UCSD-AML1 (cell line): ENCODE measurements at regions not wholly inside any gene's neighbourhood (a gene's known extent, or its start where the extent isn't known, plus 50 kb on each side); places are given as distances from the start of the nearest gene placed in this dataset.
A peak's percentile ranks its signal among the peaks of the same experiment; 100 is the strongest.

Experiments
- DNase-seq: peaks from one replicate; lab custom pipeline; 2025; ENCODE audit not compliant: unreplicated experiment; lab: John Stamatoyannopoulos, UW

GRCh38 chr13:80469105-80469852, 128.4 kb upstream of the SPRY2 start:
- no peak for DNase-seq

- no peak for DNase-seq
Observed at GRCh38 chr13:80465321-80465720, 124.4 kb upstream of the SPRY2 start.

DNA sequence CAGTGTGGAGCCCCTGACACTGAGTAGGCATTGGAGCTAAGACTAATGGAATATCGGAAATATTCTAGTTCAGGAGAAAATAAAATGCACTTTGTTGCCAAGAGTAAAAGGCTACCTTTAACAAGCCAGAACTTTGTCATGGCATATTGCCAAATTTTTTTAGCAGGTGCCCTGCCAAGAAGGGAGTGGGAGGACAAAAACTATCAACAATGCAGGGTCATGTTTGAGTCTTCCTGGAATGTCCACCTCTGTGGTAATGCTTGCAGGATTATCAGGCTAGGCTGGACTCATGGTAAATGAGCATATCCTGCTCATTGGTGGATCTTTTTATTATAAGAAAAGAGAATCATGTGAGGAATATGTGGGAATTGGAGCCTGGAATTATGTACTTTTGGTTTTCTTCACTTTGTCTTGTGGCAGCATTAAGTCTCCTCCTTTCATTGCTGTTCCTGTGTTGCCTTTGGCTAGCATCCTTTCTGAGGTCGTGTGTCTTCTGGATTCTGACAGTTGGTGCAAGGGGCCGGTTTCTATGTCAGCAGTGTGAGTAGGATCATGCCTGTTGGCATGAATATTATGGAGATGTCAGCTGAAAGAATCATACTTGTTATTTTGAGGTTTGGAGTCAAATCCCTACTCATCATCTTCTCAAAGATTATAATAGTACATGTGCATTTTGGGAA, 122.9 kb upstream of the SPRY2 start:
- no peak for DNase-seq

DNA sequence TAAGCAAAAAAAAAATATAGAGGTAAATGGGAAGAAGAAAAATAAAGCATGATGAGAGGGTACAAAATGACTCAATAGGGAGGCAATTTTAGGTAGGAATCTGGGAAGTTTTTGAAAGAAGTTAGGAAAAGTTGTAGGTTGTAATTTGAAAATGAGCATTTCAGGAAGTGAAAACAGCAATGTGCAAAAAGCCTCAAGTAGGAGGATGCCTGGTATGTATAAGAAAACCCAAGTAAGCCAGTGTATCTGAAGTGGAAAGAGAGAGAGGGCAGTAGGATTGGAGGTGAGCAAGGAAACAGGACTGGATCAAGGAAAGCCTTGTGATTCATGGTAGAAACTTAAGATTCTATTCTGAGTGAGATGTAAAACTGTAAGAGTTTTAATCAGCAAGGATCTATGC, 121.6 kb upstream of the SPRY2 start:
- no peak for DNase-seq

DNA sequence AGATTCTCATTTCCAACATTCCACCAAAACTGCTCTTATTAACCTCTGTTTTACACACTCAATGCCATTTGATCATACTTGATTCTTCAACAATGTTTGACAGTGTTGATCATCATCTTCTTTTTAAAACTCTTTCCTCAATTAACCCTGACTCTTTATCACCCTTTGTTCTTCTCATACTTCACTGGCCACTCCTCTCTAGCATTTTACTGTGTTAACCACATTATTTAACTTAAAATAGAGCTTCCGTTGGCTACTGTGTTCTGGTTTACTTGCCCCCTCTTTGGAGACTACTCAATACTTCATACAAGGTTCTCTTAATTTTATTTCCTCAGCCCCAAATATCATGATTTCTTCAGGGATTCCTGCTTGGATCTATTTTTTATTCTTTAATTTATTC, 121.1 kb upstream of the SPRY2 start:
- no peak for DNase-seq

- DNase-seq, result no peak
Observed at GRCh38 chr13:80458543-80458942, 117.6 kb upstream of the SPRY2 start.

- peak; percentile 18 for DNase-seq
Observed at GRCh38 chr13:80454245-80454644, 113.3 kb upstream of the SPRY2 start.

DNA sequence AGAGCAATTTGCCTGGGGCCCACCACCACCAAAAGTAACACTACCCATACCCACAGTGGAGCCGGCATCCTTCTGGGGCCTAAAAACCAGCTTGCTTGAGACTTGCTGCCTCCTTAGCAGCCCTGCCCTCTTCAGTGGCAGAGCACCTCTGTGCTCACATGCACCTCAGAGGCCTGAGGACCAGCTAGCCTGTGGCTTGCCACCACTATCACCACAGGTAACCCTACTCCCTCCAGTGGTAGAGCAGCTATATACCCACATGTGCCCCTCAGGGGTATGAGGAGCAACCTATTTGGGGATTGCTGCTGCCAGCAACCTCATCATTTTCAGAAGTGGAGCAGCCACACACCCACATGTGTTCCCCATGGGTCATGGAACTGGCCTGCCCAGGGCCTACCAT, 111.4 kb upstream of the SPRY2 start:
- DNase-seq, result peak; percentile 25

DNA sequence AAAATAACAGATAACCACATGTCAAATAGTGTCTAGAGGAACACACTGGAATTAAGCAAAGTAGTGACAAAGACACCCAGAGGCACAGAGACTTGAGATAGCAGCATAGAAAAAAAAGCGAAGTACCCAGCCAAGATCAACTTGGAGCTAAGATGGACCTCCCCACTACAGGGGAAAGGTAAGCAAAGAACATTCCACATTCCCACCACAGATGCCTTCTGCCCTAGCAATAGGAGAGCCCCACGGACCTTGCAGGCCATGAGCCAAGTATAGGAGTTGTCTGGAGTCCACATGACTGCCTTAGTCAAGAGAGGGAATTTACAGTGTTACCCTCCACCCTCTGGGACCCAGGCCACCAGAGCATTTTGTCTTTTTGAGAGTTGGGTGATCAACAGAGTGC, 110.7 kb upstream of the SPRY2 start:
- DNase-seq, result no peak

- no peak for DNase-seq
Observed at GRCh38 chr13:80450386-80450785, 109.5 kb upstream of the SPRY2 start.

DNA sequence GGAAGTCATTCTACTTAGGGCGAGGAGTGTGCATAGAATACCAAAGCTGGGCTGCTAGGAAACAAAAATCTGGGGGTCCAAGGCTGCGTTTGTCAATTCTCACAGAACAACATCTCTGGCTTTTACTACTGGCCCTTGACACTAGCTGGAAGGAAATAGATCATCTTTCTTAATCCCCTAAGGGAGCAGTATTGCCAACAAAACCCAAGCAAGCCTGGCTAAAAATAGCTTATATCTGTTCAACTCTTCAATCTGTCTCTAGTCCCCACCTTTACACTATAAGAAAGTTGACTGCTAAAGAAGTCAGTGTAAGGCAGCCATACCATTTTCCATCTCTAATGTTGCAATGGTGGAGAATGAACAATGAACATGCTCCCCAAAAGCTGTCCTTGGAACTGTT, 107.8 kb upstream of the SPRY2 start:
- no peak for DNase-seq

DNA sequence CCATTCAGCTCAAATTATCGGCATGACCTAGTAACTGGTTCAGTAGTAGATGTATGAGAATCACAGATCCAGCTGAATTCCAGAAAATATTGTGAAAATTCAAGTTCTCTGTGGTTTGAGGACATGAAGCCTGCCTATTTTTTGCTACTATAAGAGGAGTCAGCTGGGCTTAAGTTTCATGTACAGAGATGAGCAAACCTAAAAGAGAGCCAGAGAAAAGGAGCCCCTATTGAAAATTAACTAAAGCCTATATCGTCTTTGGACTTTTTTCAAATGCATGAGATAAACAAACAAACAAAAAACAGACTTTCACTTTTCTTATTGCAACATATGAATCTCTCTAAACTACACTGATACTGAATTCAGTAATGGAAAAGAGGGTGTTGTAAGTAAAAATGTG, 106.8 kb upstream of the SPRY2 start:
- DNase-seq, result no peak

DNA sequence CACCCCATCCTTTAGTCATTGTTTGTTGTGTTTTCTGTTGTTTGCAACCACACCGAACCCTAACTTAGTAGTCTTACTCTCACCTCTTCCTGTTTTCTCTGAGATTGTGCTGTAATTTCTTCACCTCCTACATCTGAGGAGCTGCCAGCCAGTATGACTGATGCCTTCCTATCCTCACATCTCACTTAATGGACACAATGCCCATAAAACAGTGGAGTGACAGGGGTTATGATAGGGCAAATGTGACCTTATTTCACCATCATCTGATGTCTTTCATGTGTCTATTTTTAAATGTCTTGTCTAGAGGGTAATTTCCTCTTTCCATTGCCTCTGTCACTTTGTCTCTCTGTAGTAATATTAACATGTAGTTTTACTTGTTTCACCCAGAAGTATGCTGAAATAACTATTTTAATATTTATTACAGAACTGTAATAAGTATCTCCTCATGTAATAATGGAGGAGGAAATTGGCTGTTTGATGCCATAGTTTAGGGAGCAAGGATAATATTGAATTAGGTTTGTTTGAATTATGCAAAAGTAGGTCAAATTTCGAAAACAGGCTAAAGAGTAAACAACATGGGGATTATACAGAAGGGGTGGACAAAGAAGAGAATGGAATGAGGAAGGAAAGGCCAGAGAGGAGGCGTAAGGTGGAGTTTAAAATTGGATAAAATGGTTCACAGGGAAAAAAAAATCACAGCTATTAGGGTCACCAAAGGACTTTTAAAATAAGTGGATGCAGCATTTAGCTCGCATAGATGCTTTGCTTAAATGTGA, 103.5 kb upstream of the SPRY2 start:
- DNase-seq, result no peak

DNA sequence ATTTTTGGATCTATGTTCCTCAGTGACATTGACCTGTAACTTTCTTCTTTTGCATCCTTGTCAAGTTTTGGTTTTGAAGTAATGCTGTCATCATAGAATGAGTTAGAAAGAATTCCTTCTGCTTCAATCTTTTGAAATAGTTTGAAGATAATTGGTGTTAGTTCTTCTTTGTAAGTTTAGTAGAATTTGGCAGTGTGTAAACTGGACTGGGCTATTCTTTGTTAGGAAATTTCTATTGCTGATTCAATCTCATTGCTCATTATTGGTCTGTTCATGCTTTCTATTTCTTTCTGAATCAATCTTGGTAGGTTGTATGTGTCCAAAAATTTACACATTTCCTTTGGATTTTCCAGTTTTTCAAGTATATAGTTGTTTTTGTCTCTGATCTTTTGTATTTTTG, 101.7 kb upstream of the SPRY2 start:
- no peak for DNase-seq

- DNase-seq, result no peak
Observed at GRCh38 chr13:80441968-80442367, 101.0 kb upstream of the SPRY2 start.

- DNase-seq, result no peak
Observed at GRCh38 chr13:80438521-80438920, 97.6 kb upstream of the SPRY2 start.

DNA sequence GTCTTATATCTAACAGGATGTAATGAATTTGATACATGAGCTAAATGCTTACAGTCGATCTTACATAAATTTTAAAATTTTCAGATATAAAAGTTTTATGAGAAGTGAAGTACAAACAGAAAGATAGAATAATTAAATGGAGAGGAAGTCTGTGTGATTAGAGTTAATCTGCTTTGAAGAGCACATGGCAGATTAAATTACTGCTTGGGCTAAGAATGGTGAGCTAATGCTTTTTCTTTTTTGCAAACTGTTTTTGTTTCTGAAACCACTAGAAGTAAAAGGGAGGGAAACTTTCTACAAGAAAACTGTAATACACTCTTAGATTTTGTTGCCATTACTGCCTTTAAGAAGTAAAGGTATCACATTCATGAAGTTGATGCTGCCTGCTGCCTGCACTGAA, 96.3 kb upstream of the SPRY2 start:
- DNase-seq, result no peak

GRCh38 chr13:80436571-80437169, 95.7 kb upstream of the SPRY2 start:
- DNase-seq, result no peak

- no peak for DNase-seq
Observed at GRCh38 chr13:80430561-80430960, 89.6 kb upstream of the SPRY2 start.

DNA sequence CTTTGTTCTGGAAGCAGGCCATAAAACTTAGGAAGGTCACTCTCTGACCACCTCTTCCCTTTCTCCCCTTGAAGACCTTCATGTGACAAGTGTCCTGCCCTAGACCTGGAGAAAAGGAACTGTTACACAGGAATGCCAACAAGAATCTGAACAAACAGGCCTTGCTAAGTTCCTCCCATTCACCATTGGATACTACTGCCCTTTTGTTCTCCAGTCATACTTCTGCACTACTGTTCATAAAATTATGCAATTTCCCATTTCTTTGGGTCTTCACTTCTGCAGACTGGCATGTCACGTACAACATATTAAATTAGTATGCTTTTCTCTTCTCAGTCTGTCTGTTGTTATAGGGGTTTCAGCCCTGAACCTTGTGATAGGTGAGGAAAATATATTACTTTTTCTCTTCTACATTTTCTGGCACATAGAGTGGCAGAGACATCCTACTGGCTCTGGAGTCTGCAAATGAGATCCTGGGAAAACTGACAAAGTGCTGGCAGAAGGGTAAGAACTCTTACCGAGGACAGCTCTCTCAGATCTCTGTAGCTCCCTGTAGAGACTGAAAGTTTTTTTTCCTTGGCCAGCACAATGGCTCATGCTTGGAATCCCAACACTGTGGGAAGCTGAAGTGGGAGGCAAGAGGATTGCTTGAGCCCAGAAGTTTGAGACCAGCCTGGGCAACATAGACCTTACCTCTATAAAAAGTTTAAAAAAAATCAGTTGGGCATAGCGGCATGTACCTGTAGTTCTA, 87.6 kb upstream of the SPRY2 start:
- DNase-seq, result no peak

DNA sequence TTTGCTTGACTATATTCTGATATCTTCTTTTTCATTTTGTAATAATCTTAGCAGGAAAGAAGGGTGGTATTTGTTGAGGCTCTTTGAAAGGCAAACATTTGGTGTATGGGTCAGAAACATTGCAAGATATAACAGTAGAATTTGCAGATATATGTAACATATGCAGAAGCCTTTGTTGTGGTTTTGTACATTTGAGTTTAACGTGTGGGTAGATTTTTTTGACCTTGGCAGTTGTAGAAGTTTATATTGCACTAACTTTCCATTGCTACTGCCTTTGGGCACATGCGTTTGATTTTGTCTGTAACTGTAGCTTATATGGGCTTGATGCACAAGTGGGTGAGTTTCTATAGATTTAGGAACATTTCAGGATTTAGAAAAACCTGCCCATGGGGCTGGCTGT, 78.5 kb upstream of the SPRY2 start:
- DNase-seq, result no peak
